HUES64 (cell line): ENCODE measurements at regions not wholly inside any gene's neighbourhood (a gene's known extent, or its start where the extent isn't known, plus 50 kb on each side); places are given as distances from the start of the nearest gene placed in this dataset.
"Not testable (repeated sequence)": the region's sequence is repeated elsewhere in the genome, so short reads cannot be mapped to it uniquely, and the experiment has no call there.

Experiments used
- H3K27ac ChIP-seq: 2 replicates; pipeline ENCODE4 v1.7.0; 2013; ENCODE audit warnings: low read depth, low read length, inconsistent platforms
- H3K27me3 ChIP-seq: 2 replicates; pipeline ENCODE4 v1.6.1; 2013; ENCODE audit warnings: mild to moderate bottlenecking, low read length; ENCODE audit not compliant: insufficient read depth
- H3K36me3 ChIP-seq: 2 replicates; pipeline ENCODE4 v1.6.1; 2013; ENCODE audit warnings: mild to moderate bottlenecking, low read length; ENCODE audit not compliant: insufficient read depth
- H3K4me1 ChIP-seq: 2 replicates; pipeline ENCODE4 v1.6.1; 2013; ENCODE audit warnings: mild to moderate bottlenecking, low read length, moderate library complexity; ENCODE audit not compliant: insufficient read depth
- H3K4me3 ChIP-seq: 2 replicates; pipeline ENCODE4 v1.5.1; 2013; ENCODE audit warnings: mild to moderate bottlenecking, low read length, moderate library complexity
- H3K9ac ChIP-seq: 2 replicates; pipeline ENCODE4 v1.6.1; 2013; ENCODE audit warnings: mild to moderate bottlenecking, low read depth, low read length
- H3K9me3 ChIP-seq: 2 replicates; pipeline ENCODE4 v1.6.1; 2013; ENCODE audit warnings: low read depth, low read length; ENCODE audit not compliant: insufficient read depth
- WGBS: fragments of 150-250, 120-280 bp; methylation state at CpG from one replicate; pipeline ENCODE4 v1.1.7; 2013; ENCODE audit warnings: missing lambda C conversion rate; 5-methylcytosine and 5-hydroxymethylcytosine counted together

GRCh38 chr1:82390627-82391026, 589.9 kb downstream of the ADGRL2 start:
- no peaks in the 10 kb centered on the region; the same call in 1 of the 2 replicates for H3K4me1 ChIP-seq
- no peak overlapping the region for H3K27ac ChIP-seq
- no peak overlapping the region for H3K4me3 ChIP-seq
- no peak overlapping the region for H3K9ac ChIP-seq
- no peaks in the 10 kb centered on the region for H3K36me3 ChIP-seq
- no peaks in the 10 kb centered on the region for H3K27me3 ChIP-seq
- 26% methylated on average over 1 of the region's 1 CpG for WGBS
- no peaks in the 10 kb centered on the region for H3K9me3 ChIP-seq

- no peaks in the 10 kb centered on the region; the same call in 1 of the 2 replicates for H3K4me1 ChIP-seq
- H3K9me3 ChIP-seq = no peaks in the 10 kb centered on the region
- no peak overlapping the region for H3K4me3 ChIP-seq
- H3K9ac ChIP-seq = no peak overlapping the region
- 100% methylated on average over 1 of the region's 1 CpG for WGBS
- no peaks in the 10 kb centered on the region for H3K27me3 ChIP-seq
- no peaks in the 10 kb centered on the region for H3K36me3 ChIP-seq
- H3K27ac ChIP-seq = no peak overlapping the region
These were observed 587.9 kb downstream of the ADGRL2 start for GRCh38 chr1:82388679-82389078.

- Histone ChIP-seq H3K9me3 (no peaks in the 10 kb centered on the region), H3K4me1 (no peaks in the 10 kb centered on the region; the same call in 1 of the 2 replicates), H3K27ac (no peak overlapping the region), H3K9ac (no peak overlapping the region), H3K4me3 (no peak overlapping the region), H3K27me3 (no peaks in the 10 kb centered on the region), H3K36me3 (no peaks in the 10 kb centered on the region)
- WGBS = 100% methylated on average over 2 of the region's 2 CpGs
These were observed 586.3 kb downstream of the ADGRL2 start for GRCh38 chr1:82387012-82387366.

GRCh38 chr1:82386365-82387011, 585.8 kb downstream of the ADGRL2 start:
- H3K9me3 ChIP-seq = no peaks in the 10 kb centered on the region
- no peak overlapping the region for H3K9ac ChIP-seq
- H3K36me3 ChIP-seq = no peaks in the 10 kb centered on the region
- no peaks in the 10 kb centered on the region for H3K27me3 ChIP-seq
- WGBS = 91% methylated on average over 3 of the region's 3 CpGs
- H3K4me1 ChIP-seq = no peaks in the 10 kb centered on the region; the same call in 1 of the 2 replicates
- no peak overlapping the region for H3K27ac ChIP-seq
- no peak overlapping the region for H3K4me3 ChIP-seq

- WGBS = 96% methylated on average over 3 of the region's 3 CpGs
- H3K4me1 ChIP-seq = no peaks in the 10 kb centered on the region
These were observed 584.0 kb downstream of the ADGRL2 start for GRCh38 chr1:82384776-82385175.

GRCh38 chr1:82377201-82377884, 576.6 kb downstream of the ADGRL2 start:
- H3K4me3 ChIP-seq = no peak overlapping the region
- no peaks in the 10 kb centered on the region for H3K27me3 ChIP-seq
- H3K9me3 ChIP-seq = no peaks in the 10 kb centered on the region
- WGBS = 92% methylated on average over 5 of the region's 5 CpGs
- H3K27ac ChIP-seq = no peak overlapping the region
- no peak overlapping the region for H3K9ac ChIP-seq
- H3K4me1 ChIP-seq = no peaks in the 10 kb centered on the region
- H3K36me3 ChIP-seq = no peaks in the 10 kb centered on the region

More at GRCh38 chr1:82384776-82385175, 584.0 kb downstream of the ADGRL2 start:
- no peaks in the 10 kb centered on the region for H3K36me3 ChIP-seq
- no peaks in the 10 kb centered on the region for H3K9me3 ChIP-seq
- no peak overlapping the region for H3K9ac ChIP-seq
- H3K4me3 ChIP-seq = no peak overlapping the region
- no peak overlapping the region for H3K27ac ChIP-seq
- H3K27me3 ChIP-seq = no peaks in the 10 kb centered on the region

GRCh38 chr1:82373710-82374109, 573.0 kb downstream of the ADGRL2 start:
- no peak overlapping the region for H3K9ac ChIP-seq
- H3K27me3 ChIP-seq = no peaks in the 10 kb centered on the region
- no peak overlapping the region for H3K27ac ChIP-seq
- no peak overlapping the region for H3K4me3 ChIP-seq
- H3K36me3 ChIP-seq = no peaks in the 10 kb centered on the region
- no peaks in the 10 kb centered on the region for H3K9me3 ChIP-seq
- H3K4me1 ChIP-seq = no peaks in the 10 kb centered on the region
- 100% methylated on average over 2 of the region's 2 CpGs for WGBS

- Histone ChIP-seq H3K36me3 (no peaks in the 10 kb centered on the region), H3K4me3 (no peak overlapping the region), H3K4me1 (no peaks in the 10 kb centered on the region), H3K27ac (no peak overlapping the region), H3K9ac (no peak overlapping the region), H3K27me3 (no peaks in the 10 kb centered on the region), H3K9me3 (no peaks in the 10 kb centered on the region)
- 88% methylated on average over 3 of the region's 3 CpGs for WGBS
These were observed 571.2 kb downstream of the ADGRL2 start for GRCh38 chr1:82371844-82372498.

GRCh38 chr1:82367456-82367855, 566.7 kb downstream of the ADGRL2 start:
- 96% methylated on average over 2 of the region's 2 CpGs for WGBS
- Histone ChIP-seq H3K4me3 (no peak overlapping the region), H3K9ac (no peak overlapping the region), H3K27me3 (no peaks in the 10 kb centered on the region), H3K9me3 (no peaks in the 10 kb centered on the region), H3K4me1 (peaks cover 7% of the 10 kb centered on the region; the same call in 1 of the 2 replicates), H3K36me3 (no peaks in the 10 kb centered on the region), H3K27ac (no peak overlapping the region)

- no peaks in the 10 kb centered on the region for H3K27me3 ChIP-seq
These were observed 566.0 kb downstream of the ADGRL2 start for GRCh38 chr1:82366689-82367088.

GRCh38 chr1:82359541-82359940, 558.8 kb downstream of the ADGRL2 start:
- 89% methylated on average over 5 of the region's 5 CpGs for WGBS
- H3K36me3 ChIP-seq, H3K27me3 ChIP-seq, H3K27ac ChIP-seq, H3K9me3 ChIP-seq, H3K4me3 ChIP-seq, H3K9ac ChIP-seq: not testable (repeated sequence)
- H3K4me1 ChIP-seq = peaks cover 23% of the 10 kb centered on the region; the same call in 1 of the 2 replicates

More at GRCh38 chr1:82366689-82367088, 566.0 kb downstream of the ADGRL2 start:
- H3K4me3 ChIP-seq = no peak overlapping the region
- no peak overlapping the region for H3K9ac ChIP-seq
- 99% methylated on average over 2 of the region's 2 CpGs for WGBS
- no peaks in the 10 kb centered on the region for H3K9me3 ChIP-seq
- H3K36me3 ChIP-seq = no peaks in the 10 kb centered on the region
- peaks cover 15% of the 10 kb centered on the region; the same call in 1 of the 2 replicates for H3K4me1 ChIP-seq
- H3K27ac ChIP-seq = no peak overlapping the region
